Astrocyte (in vitro differentiated cells and primary cell): ENCODE measurements at regions not wholly inside any gene's neighbourhood (a gene's known extent, or its start where the extent isn't known, plus 50 kb on each side); places are given as distances from the start of the nearest gene placed in this dataset.

Experiments used
- DNase-seq: peaks from one replicate; pipeline ENCODE4 v3.0.0-alpha.2; 2010; ENCODE audit warnings: low read depth
- FAIRE-seq: peaks from 2 replicates; lab custom pipeline; 2011; peaks lifted over from hg19 to GRCh38; lab: Jason Lieb, UNC
- H2AFZ ChIP-seq: 2 replicates; pipeline ENCODE4 v1.6.0; 2012; ENCODE audit warnings: low read depth, low read length, inconsistent platforms
- H3K27ac ChIP-seq: 2 replicates; pipeline ENCODE4 v1.5.1; 2011; ENCODE audit warnings: low read depth, low read length, inconsistent platforms
- H3K27me3 ChIP-seq: 2 replicates; pipeline ENCODE4 v1.6.0; 2011; ENCODE audit warnings: low read length, inconsistent platforms; ENCODE audit not compliant: insufficient read depth
- H3K36me3 ChIP-seq: 2 replicates; pipeline ENCODE4 v1.5.1; 2011; ENCODE audit warnings: low read length, inconsistent platforms; ENCODE audit not compliant: insufficient read depth
- H3K4me1 ChIP-seq: 2 replicates; pipeline ENCODE4 v1.5.1; 2011; ENCODE audit warnings: low read length, inconsistent platforms; ENCODE audit not compliant: insufficient read depth
- H3K4me2 ChIP-seq: 2 replicates; pipeline ENCODE4 v1.6.0; 2012; ENCODE audit warnings: low read length, inconsistent platforms
- H3K4me3 ChIP-seq: 2 replicates; pipeline ENCODE4 v1.5.1; 2011; ENCODE audit warnings: low read depth, mild to moderate bottlenecking, low read length, inconsistent platforms; ENCODE audit not compliant: insufficient read depth
- H3K79me2 ChIP-seq: 2 replicates; pipeline ENCODE4 v1.6.0; 2012; ENCODE audit warnings: mild to moderate bottlenecking, low read length, inconsistent platforms; ENCODE audit not compliant: insufficient read depth
- H3K9ac ChIP-seq: 2 replicates; pipeline ENCODE4 v1.6.0; 2012; ENCODE audit warnings: mild to moderate bottlenecking, low read length, inconsistent platforms
- H3K9me3 ChIP-seq: 2 replicates; pipeline ENCODE4 v1.5.1; 2012; ENCODE audit warnings: low read depth, mild to moderate bottlenecking, low read length, inconsistent platforms; ENCODE audit not compliant: insufficient read depth
- H4K20me1 ChIP-seq: 2 replicates; pipeline ENCODE4 v1.6.0; 2012; ENCODE audit warnings: low read length, inconsistent platforms; ENCODE audit not compliant: insufficient read depth
- H3K27ac Mint-ChIP-seq: one replicate; pipeline ENCODE4 v1.8.0; 2021; ENCODE audit warnings: mild to moderate bottlenecking, mixed read lengths; ENCODE audit not compliant: unreplicated experiment
- H3K27me3 Mint-ChIP-seq: one replicate; pipeline ENCODE4 v1.8.0; 2021; ENCODE audit warnings: low read depth, mixed read lengths; ENCODE audit not compliant: unreplicated experiment
- H3K36me3 Mint-ChIP-seq: one replicate; pipeline ENCODE4 v1.8.0; 2021; ENCODE audit warnings: low read depth, mixed read lengths; ENCODE audit not compliant: unreplicated experiment
- H3K4me1 Mint-ChIP-seq: one replicate; pipeline ENCODE4 v1.8.0; 2021; ENCODE audit warnings: low read depth, mixed read lengths; ENCODE audit not compliant: unreplicated experiment
- H3K4me3 Mint-ChIP-seq: one replicate; pipeline ENCODE4 v1.8.0; 2021; ENCODE audit warnings: mild to moderate bottlenecking, moderate library complexity, mixed read lengths; ENCODE audit not compliant: unreplicated experiment
- H3K9me3 Mint-ChIP-seq: one replicate; pipeline ENCODE4 v1.8.0; 2021; ENCODE audit warnings: mild to moderate bottlenecking, mixed read lengths; ENCODE audit not compliant: unreplicated experiment
- EZH2 ChIP-seq: IDR thresholded peaks from 2 replicates; pipeline ENCODE4 v1.6.1; 2012; ENCODE audit warnings: mild to moderate bottlenecking, low read length, inconsistent platforms; ENCODE audit not compliant: insufficient read depth
- TF ChIP-seq, protein P1 (sequence below): IDR thresholded peaks from 2 replicates; pipeline ENCODE4 v1.5.1; 2011; ENCODE audit warnings: low read depth, mild to moderate bottlenecking, inconsistent platforms, low read length, moderate library complexity; ENCODE audit not compliant: insufficient read depth

GRCh38 chr2:128805237-128805636 lies 486.6 kb upstream of the HS6ST1 start:
- H2AFZ ChIP-seq: no peak overlapping the region
- H3K4me2 ChIP-seq: no peak overlapping the region
- no peak overlapping the region for H3K27ac ChIP-seq
- no peaks in the 10 kb centered on the region for H4K20me1 ChIP-seq
- TF ChIP-seq, protein P1, sequence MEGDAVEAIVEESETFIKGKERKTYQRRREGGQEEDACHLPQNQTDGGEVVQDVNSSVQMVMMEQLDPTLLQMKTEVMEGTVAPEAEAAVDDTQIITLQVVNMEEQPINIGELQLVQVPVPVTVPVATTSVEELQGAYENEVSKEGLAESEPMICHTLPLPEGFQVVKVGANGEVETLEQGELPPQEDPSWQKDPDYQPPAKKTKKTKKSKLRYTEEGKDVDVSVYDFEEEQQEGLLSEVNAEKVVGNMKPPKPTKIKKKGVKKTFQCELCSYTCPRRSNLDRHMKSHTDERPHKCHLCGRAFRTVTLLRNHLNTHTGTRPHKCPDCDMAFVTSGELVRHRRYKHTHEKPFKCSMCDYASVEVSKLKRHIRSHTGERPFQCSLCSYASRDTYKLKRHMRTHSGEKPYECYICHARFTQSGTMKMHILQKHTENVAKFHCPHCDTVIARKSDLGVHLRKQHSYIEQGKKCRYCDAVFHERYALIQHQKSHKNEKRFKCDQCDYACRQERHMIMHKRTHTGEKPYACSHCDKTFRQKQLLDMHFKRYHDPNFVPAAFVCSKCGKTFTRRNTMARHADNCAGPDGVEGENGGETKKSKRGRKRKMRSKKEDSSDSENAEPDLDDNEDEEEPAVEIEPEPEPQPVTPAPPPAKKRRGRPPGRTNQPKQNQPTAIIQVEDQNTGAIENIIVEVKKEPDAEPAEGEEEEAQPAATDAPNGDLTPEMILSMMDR: no peak
- no peak for TF ChIP-seq EZH2
- H3K4me3 ChIP-seq: no peak overlapping the region
- Mint-ChIP-seq H3K27ac (no peak overlapping the region), H3K27me3 (peaks cover 6% of the 10 kb centered on the region), H3K4me3 (no peak overlapping the region), H3K4me1 (peaks cover 14% of the 10 kb centered on the region), H3K9me3 (peaks cover 4% of the 10 kb centered on the region), H3K36me3 (no peaks in the 10 kb centered on the region)
- H3K9me3 ChIP-seq: no peaks in the 10 kb centered on the region
- no peaks in the 10 kb centered on the region for H3K27me3 ChIP-seq
- H3K9ac ChIP-seq: no peak overlapping the region
- H3K4me1 ChIP-seq: peaks cover 9% of the 10 kb centered on the region
- DNase-seq (no peak), FAIRE-seq (no peak)
- no peaks in the 10 kb centered on the region for H3K36me3 ChIP-seq
- H3K79me2 ChIP-seq: no peaks in the 10 kb centered on the region

GRCh38 chr2:128805918-128806317 lies 487.2 kb upstream of the HS6ST1 start:
- Histone ChIP-seq H4K20me1 (no peaks in the 10 kb centered on the region), H3K4me2 (no peak overlapping the region), H2AFZ (no peak overlapping the region), H3K4me3 (no peak overlapping the region), H3K36me3 (no peaks in the 10 kb centered on the region), H3K4me1 (peaks cover 9% of the 10 kb centered on the region), H3K9me3 (peaks cover 1% of the 10 kb centered on the region), H3K27ac (no peak overlapping the region), H3K9ac (no peak overlapping the region), H3K27me3 (no peaks in the 10 kb centered on the region), H3K79me2 (no peaks in the 10 kb centered on the region)
- peaks cover 14% of the 10 kb centered on the region for H3K4me1 Mint-ChIP-seq
- peaks cover 4% of the 10 kb centered on the region for H3K9me3 Mint-ChIP-seq
- no peak for DNase-seq
- H3K4me3 Mint-ChIP-seq: no peak overlapping the region
- peaks cover 3% of the 10 kb centered on the region for H3K27me3 Mint-ChIP-seq
- TF ChIP-seq EZH2: no peak
- TF ChIP-seq, protein P1: no peak
- H3K27ac Mint-ChIP-seq: no peak overlapping the region
- no peaks in the 10 kb centered on the region for H3K36me3 Mint-ChIP-seq
- no peak for FAIRE-seq

GRCh38 chr2:128807317-128807716 lies 488.6 kb upstream of the HS6ST1 start:
- no peak overlapping the region for H3K4me3 ChIP-seq
- FAIRE-seq (no peak), DNase-seq (no peak)
- no peaks in the 10 kb centered on the region for H3K27me3 Mint-ChIP-seq
- no peak overlapping the region for H3K27ac ChIP-seq
- H3K4me2 ChIP-seq: no peak overlapping the region
- peaks cover 4% of the 10 kb centered on the region for H3K9me3 Mint-ChIP-seq
- H3K4me3 Mint-ChIP-seq: no peak overlapping the region
- peaks cover 9% of the 10 kb centered on the region for H3K4me1 ChIP-seq
- TF ChIP-seq EZH2: no peak
- TF ChIP-seq, protein P1: no peak
- peaks cover 14% of the 10 kb centered on the region for H3K4me1 Mint-ChIP-seq
- H3K36me3 ChIP-seq: no peaks in the 10 kb centered on the region
- H3K36me3 Mint-ChIP-seq: no peaks in the 10 kb centered on the region
- H4K20me1 ChIP-seq: no peaks in the 10 kb centered on the region
- no peaks in the 10 kb centered on the region for H3K27me3 ChIP-seq
- no peaks in the 10 kb centered on the region for H3K79me2 ChIP-seq
- no peak overlapping the region for H3K9ac ChIP-seq
- no peak overlapping the region for H2AFZ ChIP-seq
- peaks cover 5% of the 10 kb centered on the region for H3K9me3 ChIP-seq
- no peak overlapping the region for H3K27ac Mint-ChIP-seq
